HEK293T (cell line): ENCODE measurements at regions not wholly inside any gene's neighbourhood (a gene's known extent, or its start where the extent isn't known, plus 50 kb on each side); places are given as distances from the start of the nearest gene placed in this dataset.

Experiments used
- ARNT ChIP-seq: fragments of 450-650 bp; IDR thresholded peaks from 2 replicates; pipeline ENCODE4 v1.6.1; 2017; ENCODE audit warnings: mild to moderate bottlenecking
- BHLHE40 ChIP-seq: fragments of 450-650 bp; IDR thresholded peaks from 2 replicates; pipeline ENCODE4 v1.6.1; 2016; ENCODE audit warnings: mild to moderate bottlenecking, moderate library complexity, borderline replicate concordance
- CTBP1 ChIP-seq: fragments of 450-650 bp; IDR thresholded peaks from 2 replicates; pipeline ENCODE4 v1.6.1; 2016; ENCODE audit warnings: borderline replicate concordance
- ELF4 ChIP-seq: fragments of 450-650 bp; IDR thresholded peaks from 2 replicates; pipeline ENCODE4 v1.6.1; 2017; ENCODE audit warnings: antibody characterized with exemption
- FOXK2 ChIP-seq: fragments of 450-650 bp; IDR thresholded peaks from 2 replicates; pipeline ENCODE4 v1.6.1; 2016; ENCODE audit warnings: mild to moderate bottlenecking
- FOXM1 ChIP-seq: fragments of 450-650 bp; IDR thresholded peaks from 2 replicates; pipeline ENCODE4 v1.6.1; 2017; ENCODE audit warnings: mild to moderate bottlenecking, borderline replicate concordance
- HDGF ChIP-seq: fragments of 450-650 bp; IDR thresholded peaks from 2 replicates; pipeline ENCODE4 v1.6.1; 2017; ENCODE audit warnings: antibody characterized with exemption, borderline replicate concordance
- L3MBTL2 ChIP-seq: fragments of 450-650 bp; conservative IDR thresholded peaks from 2 replicates; pipeline ENCODE4 v1.6.1; 2016; ENCODE audit warnings: mild to moderate bottlenecking
- SP1 ChIP-seq: fragments of 450-650 bp; IDR thresholded peaks from 2 replicates; pipeline ENCODE4 v1.6.1; 2017
- SUZ12 ChIP-seq: fragments of 450-650 bp; IDR thresholded peaks from 2 replicates; pipeline ENCODE4 v1.6.1; 2016; ENCODE audit warnings: mild to moderate bottlenecking
- TARDBP ChIP-seq: fragments of 450-650 bp; IDR thresholded peaks from 2 replicates; pipeline ENCODE4 v1.6.1; 2016
- TF ChIP-seq, protein P1 (sequence below): fragments of 450-650 bp; IDR thresholded peaks from 2 replicates; pipeline ENCODE4 v1.6.1; 2016

DNA sequence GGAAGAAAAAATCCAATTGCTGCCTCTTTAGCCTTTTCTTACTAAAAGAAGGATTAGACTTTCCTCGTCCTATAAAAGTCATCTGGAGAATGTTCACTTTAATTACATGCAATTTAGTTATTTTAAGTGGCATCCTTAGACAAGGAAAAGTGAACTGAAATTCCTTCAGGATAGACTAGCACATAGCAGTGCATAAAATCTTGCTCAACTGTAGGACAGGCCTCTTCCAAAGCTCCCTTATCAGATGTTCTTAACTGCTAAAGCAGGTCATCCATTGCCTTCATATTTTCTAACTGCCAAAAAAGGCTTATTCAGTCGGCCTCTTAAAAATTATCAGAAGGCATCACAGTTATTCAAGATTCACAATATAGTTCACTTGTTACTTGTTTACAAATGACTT, 396.5 kb downstream of the DMRT2 start:
- TF ChIP-seq ARNT, result no peak
- TF ChIP-seq, protein P1, sequence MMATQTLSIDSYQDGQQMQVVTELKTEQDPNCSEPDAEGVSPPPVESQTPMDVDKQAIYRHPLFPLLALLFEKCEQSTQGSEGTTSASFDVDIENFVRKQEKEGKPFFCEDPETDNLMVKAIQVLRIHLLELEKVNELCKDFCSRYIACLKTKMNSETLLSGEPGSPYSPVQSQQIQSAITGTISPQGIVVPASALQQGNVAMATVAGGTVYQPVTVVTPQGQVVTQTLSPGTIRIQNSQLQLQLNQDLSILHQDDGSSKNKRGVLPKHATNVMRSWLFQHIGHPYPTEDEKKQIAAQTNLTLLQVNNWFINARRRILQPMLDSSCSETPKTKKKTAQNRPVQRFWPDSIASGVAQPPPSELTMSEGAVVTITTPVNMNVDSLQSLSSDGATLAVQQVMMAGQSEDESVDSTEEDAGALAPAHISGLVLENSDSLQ, result no peak
- no peak for TF ChIP-seq SP1
- TF ChIP-seq FOXK2, result no peak
- TF ChIP-seq FOXM1, result no peak
- TF ChIP-seq SUZ12, result no peak
- TF ChIP-seq HDGF, result no peak
- no peak for TF ChIP-seq CTBP1
- TF ChIP-seq ELF4, result no peak
- no peak for TF ChIP-seq TARDBP
- no peak for TF ChIP-seq BHLHE40
- no peak for TF ChIP-seq L3MBTL2
